ENCODE measurements at regions not wholly inside any gene's neighbourhood (a gene's known extent, or its start where the extent isn't known, plus 50 kb on each side); places are given as distances from the start of the nearest gene placed in this dataset.

DNA sequence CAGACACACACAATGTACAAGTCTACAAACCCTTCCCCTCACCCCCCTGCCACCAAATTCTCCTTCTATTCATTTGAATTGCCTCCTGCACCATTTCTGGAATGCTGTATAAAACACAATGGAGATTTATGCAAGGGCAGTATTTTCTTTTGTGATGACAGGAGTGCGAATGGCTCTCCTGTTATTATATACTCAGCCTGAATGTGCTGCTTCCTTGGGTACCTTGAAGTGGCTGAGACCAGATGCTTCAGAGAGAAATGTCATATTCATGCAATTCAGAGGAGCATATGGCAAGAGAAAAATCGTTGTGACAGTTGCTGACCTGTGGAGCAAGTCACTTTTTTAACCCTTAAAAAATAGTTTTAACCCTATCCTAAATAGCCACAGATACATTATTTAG lies 468.0 kb upstream of the WWC1 start:
- TF ChIP-seq, protein P1, sequence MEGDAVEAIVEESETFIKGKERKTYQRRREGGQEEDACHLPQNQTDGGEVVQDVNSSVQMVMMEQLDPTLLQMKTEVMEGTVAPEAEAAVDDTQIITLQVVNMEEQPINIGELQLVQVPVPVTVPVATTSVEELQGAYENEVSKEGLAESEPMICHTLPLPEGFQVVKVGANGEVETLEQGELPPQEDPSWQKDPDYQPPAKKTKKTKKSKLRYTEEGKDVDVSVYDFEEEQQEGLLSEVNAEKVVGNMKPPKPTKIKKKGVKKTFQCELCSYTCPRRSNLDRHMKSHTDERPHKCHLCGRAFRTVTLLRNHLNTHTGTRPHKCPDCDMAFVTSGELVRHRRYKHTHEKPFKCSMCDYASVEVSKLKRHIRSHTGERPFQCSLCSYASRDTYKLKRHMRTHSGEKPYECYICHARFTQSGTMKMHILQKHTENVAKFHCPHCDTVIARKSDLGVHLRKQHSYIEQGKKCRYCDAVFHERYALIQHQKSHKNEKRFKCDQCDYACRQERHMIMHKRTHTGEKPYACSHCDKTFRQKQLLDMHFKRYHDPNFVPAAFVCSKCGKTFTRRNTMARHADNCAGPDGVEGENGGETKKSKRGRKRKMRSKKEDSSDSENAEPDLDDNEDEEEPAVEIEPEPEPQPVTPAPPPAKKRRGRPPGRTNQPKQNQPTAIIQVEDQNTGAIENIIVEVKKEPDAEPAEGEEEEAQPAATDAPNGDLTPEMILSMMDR (IDR thresholded peaks at IDR 0.05; ENCODE audit: insufficient read depth, low read length, poor library complexity, severe bottlenecking), result no peak
- Histone ChIP-seq H3K36me3 (ENCODE audit: control insufficient read depth, insufficient read depth, low read length) (no peaks in the 10 kb centered on the region), H3K27me3 (ENCODE audit: control insufficient read depth, insufficient read depth, low read length) (no peaks in the 10 kb centered on the region), H3K4me3 (ENCODE audit: low read depth, low read length) (no peak overlapping the region)
- DNase-seq (ENCODE audit: low read depth), result no peak

DNA sequence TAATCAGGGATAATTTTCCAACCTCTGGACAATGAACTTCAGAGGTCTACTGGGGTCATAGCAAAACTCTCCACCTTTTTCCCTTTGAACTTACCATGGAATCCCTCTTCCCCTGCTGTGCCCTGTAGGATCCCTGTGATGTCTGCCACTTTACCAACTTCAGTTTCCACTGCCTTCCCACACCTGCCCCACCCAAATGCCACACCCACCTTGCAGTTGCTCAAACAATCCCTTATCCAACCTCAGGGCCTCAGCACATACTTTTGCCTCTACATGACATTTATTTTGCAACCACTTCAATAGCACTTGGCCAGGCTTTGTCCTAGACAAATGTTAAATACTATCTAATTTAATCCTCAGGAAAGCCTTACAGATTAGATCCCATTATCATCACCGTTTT lies 463.7 kb upstream of the WWC1 start:
- TF ChIP-seq, protein P1 (IDR thresholded peaks at IDR 0.05; ENCODE audit: insufficient read depth, low read length, poor library complexity, severe bottlenecking), result no peak
- DNase-seq (ENCODE audit: low read depth), result no peak
- Histone ChIP-seq H3K27me3 (ENCODE audit: control insufficient read depth, insufficient read depth, low read length) (no peaks in the 10 kb centered on the region), H3K4me3 (ENCODE audit: low read depth, low read length) (no peak overlapping the region), H3K36me3 (ENCODE audit: control insufficient read depth, insufficient read depth, low read length) (no peaks in the 10 kb centered on the region)

DNA sequence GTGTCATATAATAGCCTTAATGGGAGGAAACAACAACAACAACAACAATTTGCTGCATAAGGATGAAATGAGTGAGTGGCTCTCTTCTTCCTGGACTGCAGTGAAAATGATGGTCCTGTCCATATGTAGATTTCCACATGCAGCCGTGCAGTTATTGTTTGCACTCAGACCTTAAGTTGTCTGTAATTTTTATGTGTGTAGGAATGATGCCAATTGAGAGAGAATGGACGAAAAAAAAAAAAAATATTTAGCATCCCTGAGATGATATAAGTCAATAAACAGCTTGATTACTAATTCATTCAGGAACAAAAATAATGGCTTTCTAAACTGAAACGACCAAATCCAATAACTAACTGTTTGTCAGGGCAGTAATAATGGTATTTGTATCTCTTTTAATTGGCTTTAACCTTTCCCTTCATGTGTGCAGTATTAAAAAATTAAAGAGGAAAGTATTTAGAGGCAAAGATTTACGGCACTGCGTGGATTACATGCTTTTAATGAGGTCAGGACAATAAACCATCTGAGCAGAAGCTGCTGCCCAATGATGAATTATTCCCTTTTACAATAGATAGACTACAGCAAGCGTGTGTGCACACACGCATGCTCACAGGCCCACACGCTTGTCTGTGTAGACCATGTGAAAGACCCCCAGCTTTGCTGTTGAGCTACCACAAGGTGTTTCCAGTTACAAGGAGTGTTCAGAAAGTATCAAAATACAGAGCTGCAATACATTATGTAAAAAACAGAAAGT lies 459.5 kb upstream of the WWC1 start:
- Histone ChIP-seq H3K36me3 (ENCODE audit: control insufficient read depth, insufficient read depth, low read length) (no peaks in the 10 kb centered on the region), H3K4me3 (ENCODE audit: low read depth, low read length) (no peak overlapping the region), H3K27me3 (ENCODE audit: control insufficient read depth, insufficient read depth, low read length) (no peaks in the 10 kb centered on the region)
- TF ChIP-seq, protein P1 (IDR thresholded peaks at IDR 0.05; ENCODE audit: insufficient read depth, low read length, poor library complexity, severe bottlenecking), result no peak
- no peak for DNase-seq (ENCODE audit: low read depth)

DNA sequence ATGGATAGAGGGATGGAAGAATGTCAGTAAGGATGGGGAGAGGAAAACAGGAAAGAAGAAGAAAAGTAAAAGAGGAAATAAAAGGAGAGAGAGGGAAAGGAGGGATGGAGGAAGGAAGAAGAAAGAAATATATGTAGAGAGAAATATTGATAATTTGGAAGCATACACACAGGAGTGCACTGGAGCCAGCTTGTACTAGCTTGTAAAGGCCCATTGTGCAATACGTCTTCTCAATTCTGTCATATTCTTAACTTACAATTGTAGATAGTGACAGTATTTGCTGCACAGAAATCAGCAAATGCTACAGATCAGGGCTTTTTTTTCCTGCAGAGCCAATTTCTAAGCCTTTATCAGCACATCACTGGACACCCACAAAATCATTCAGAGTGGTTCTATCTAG lies 458.8 kb upstream of the WWC1 start:
- Histone ChIP-seq H3K4me3 (ENCODE audit: low read depth, low read length) (no peak overlapping the region), H3K27me3 (ENCODE audit: control insufficient read depth, insufficient read depth, low read length) (no peaks in the 10 kb centered on the region), H3K36me3 (ENCODE audit: control insufficient read depth, insufficient read depth, low read length) (no peaks in the 10 kb centered on the region)
- TF ChIP-seq, protein P1 (IDR thresholded peaks at IDR 0.05; ENCODE audit: insufficient read depth, low read length, poor library complexity, severe bottlenecking), result no peak
- DNase-seq (ENCODE audit: low read depth), result no peak

DNA sequence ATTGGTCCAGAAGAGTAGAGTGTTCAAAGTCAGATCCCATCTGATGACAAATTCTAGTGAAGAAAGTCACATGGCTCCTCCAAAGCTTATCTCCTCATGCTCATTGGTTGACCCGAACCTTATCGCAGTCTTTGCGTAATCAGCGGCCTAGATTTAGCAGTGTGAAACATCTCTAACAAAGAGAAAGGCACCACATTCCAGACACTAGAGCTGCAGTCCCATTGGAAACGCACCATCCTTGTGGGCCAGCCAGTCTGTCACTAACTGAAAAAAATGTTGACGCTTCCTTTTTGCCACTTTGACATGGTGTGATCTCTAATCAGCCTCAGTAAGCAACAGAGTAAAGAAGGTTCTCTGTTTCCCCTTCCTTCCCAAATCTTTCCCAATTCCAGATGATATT lies 458.0 kb upstream of the WWC1 start:
- Histone ChIP-seq H3K36me3 (ENCODE audit: control insufficient read depth, insufficient read depth, low read length) (no peaks in the 10 kb centered on the region), H3K4me3 (ENCODE audit: low read depth, low read length) (no peak overlapping the region), H3K27me3 (ENCODE audit: control insufficient read depth, insufficient read depth, low read length) (no peaks in the 10 kb centered on the region)
- no peak for DNase-seq (ENCODE audit: low read depth)
- TF ChIP-seq, protein P1 (IDR thresholded peaks at IDR 0.05; ENCODE audit: insufficient read depth, low read length, poor library complexity, severe bottlenecking), result no peak

DNA sequence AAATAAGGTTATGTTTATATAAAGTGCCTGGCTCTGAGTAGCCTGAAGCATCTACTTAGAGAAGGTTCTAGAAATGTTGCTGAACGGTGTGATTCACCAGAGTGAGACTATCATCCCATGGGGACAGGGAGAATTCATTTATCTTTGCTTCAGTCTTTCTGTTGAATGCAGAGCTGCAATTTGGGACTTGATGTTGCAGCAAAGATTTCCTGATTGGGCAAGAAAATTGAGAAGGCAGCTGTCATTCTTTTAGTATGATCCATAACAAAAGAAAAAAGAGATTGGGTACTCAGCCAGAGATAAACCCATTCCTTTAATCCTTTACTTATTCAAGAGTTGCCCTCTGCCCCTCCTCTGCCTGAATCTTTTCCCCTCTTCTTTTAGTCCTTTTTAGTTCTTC lies 456.3 kb upstream of the WWC1 start:
- H3K27me3 ChIP-seq (ENCODE audit: control insufficient read depth, insufficient read depth, low read length), result no peaks in the 10 kb centered on the region
- H3K4me3 ChIP-seq (ENCODE audit: low read depth, low read length), result no peak overlapping the region
- no peak for DNase-seq (ENCODE audit: low read depth)
- no peaks in the 10 kb centered on the region for H3K36me3 ChIP-seq (ENCODE audit: control insufficient read depth, insufficient read depth, low read length)
- TF ChIP-seq, protein P1 (IDR thresholded peaks at IDR 0.05; ENCODE audit: insufficient read depth, low read length, poor library complexity, severe bottlenecking), result no peak

Data from kidney epithelial cell (primary cell).